ENCODE measurements at regions not wholly inside any gene's neighbourhood (a gene's known extent, or its start where the extent isn't known, plus 50 kb on each side); places are given as distances from the start of the nearest gene placed in this dataset.

- TF ChIP-seq CTCF (IDR thresholded peaks at IDR 0.05): no peak
- no peak for TF ChIP-seq POLR2A (IDR thresholded peaks at IDR 0.05)
- TF ChIP-seq POLR2AphosphoS5 (IDR thresholded peaks at IDR 0.05): no peak
- TF ChIP-seq EP300 (IDR thresholded peaks at IDR 0.05): no peak
Measured at GRCh38 chr13:82221621-82222020, 1660.7 kb downstream of the SLITRK1 start.

Data from sigmoid colon (tissue), 4 donors.